Adipocyte (in vitro differentiated cells): ENCODE measurements at regions not wholly inside any gene's neighbourhood (a gene's known extent, or its start where the extent isn't known, plus 50 kb on each side); places are given as distances from the start of the nearest gene placed in this dataset.
"Not testable (repeated sequence)": the region's sequence is repeated elsewhere in the genome, so short reads cannot be mapped to it uniquely, and the experiment has no call there.

Source experiments
- DNase-seq: peaks from one replicate; pipeline ENCODE4 v3.0.0-alpha.2; 2015; ENCODE audit warnings: low read depth
- H3K27me3 ChIP-seq: replicated peaks from 2 replicates; pipeline ENCODE4 v1.7.0; 2013; ENCODE audit warnings: mild to moderate bottlenecking, low read length, moderate library complexity; ENCODE audit not compliant: control insufficient read depth, insufficient read depth
- H3K36me3 ChIP-seq: 2 replicates; pipeline ENCODE4 v1.7.0; 2013; ENCODE audit warnings: low read length, mild to moderate bottlenecking, moderate library complexity; ENCODE audit not compliant: control insufficient read depth, insufficient read depth, severe bottlenecking
- H3K4me1 ChIP-seq: 2 replicates; pipeline ENCODE4 v1.7.0; 2013; ENCODE audit warnings: mild to moderate bottlenecking, low read length, moderate library complexity; ENCODE audit not compliant: control insufficient read depth, insufficient read depth
- H3K4me3 ChIP-seq: 2 replicates; pipeline ENCODE4 v1.7.0; 2013; ENCODE audit warnings: mild to moderate bottlenecking, low read length, moderate library complexity
- H3K9ac ChIP-seq: 2 replicates; pipeline ENCODE4 v1.7.0; 2013; ENCODE audit warnings: mild to moderate bottlenecking, low read length, moderate library complexity
- H3K9me3 ChIP-seq: 2 replicates; pipeline ENCODE4 v1.7.0; 2013; ENCODE audit warnings: mild to moderate bottlenecking, low read length, moderate library complexity; ENCODE audit not compliant: control insufficient read depth

GRCh38 chr15:85254961-85255360 is 125.4 kb upstream of the AKAP13 start:
- not testable (repeated sequence) for DNase-seq, H3K4me3 ChIP-seq, H3K9ac ChIP-seq, H3K9me3 ChIP-seq, H3K27me3 ChIP-seq, H3K4me1 ChIP-seq, H3K36me3 ChIP-seq

DNA sequence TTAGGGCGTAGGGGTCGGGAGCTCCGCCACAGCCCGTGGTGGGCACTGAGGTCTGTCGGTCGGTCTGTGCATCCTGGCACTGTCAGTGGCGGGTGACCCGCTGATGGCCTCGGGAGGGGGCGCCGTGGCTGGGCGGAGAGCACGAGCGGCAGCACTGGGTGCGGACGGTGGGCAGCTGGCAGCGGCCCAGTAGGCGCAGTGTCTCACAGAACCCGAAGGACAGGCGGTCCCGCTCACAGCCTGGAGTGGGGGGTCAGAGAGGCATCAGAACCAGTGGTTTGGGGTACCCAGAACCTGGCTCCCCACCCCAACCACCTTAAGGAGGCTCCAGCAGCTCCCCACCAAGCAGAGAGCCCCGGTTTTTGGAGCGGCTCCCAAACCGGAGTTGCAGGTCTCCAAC is 124.9 kb upstream of the AKAP13 start:
- not testable (repeated sequence) for DNase-seq, H3K4me3 ChIP-seq, H3K36me3 ChIP-seq, H3K4me1 ChIP-seq, H3K27me3 ChIP-seq, H3K9ac ChIP-seq, H3K9me3 ChIP-seq

- H3K27me3 ChIP-seq, H3K36me3 ChIP-seq, H3K9ac ChIP-seq, H3K4me3 ChIP-seq, H3K9me3 ChIP-seq, H3K4me1 ChIP-seq, DNase-seq: not testable (repeated sequence)
Observed at GRCh38 chr15:85256009-85256997, 124.1 kb upstream of the AKAP13 start.

- DNase-seq, H3K9me3 ChIP-seq, H3K36me3 ChIP-seq, H3K4me3 ChIP-seq, H3K4me1 ChIP-seq, H3K27me3 ChIP-seq, H3K9ac ChIP-seq: not testable (repeated sequence)
Observed at GRCh38 chr15:85258062-85258445, 122.3 kb upstream of the AKAP13 start.

GRCh38 chr15:85258559-85259209 is 121.7 kb upstream of the AKAP13 start:
- not testable (repeated sequence) for H3K4me3 ChIP-seq, H3K4me1 ChIP-seq, H3K36me3 ChIP-seq, H3K9me3 ChIP-seq, H3K9ac ChIP-seq, H3K27me3 ChIP-seq, DNase-seq

- DNase-seq, H3K4me1 ChIP-seq, H3K36me3 ChIP-seq, H3K4me3 ChIP-seq, H3K9ac ChIP-seq, H3K9me3 ChIP-seq, H3K27me3 ChIP-seq: not testable (repeated sequence)
Observed at GRCh38 chr15:85260526-85260925, 119.9 kb upstream of the AKAP13 start.

DNA sequence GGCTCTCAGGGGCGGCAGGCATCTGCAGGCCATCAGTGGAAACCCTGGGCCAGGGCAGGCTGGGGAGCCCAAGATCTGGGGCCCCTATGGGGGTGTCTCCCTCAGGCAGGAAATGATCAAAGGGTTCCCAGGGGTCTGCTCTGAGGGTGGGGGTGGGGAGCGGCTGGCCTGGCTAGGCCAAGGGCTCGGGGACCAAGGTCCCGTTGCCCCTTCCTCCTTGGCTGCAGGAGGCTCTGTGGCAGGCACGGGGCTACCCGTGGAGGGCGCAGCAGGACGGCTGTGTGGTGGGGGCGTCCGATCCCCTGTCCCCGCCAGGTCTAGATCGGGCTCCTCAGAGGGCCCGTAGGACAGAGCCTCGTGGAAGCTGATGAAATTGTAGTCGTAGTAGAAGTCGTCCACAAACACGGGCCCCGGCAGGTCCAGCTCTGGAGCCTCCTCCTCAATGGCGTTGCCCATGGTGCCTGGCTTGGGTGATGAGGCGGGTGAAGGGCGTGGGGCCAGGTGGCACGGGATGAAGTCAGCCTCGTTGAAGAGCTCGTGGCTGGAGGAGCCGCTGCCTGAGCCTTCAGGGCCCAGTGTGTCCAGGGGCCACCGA is 117.8 kb upstream of the AKAP13 start:
- not testable (repeated sequence) for H3K36me3 ChIP-seq, H3K9ac ChIP-seq, DNase-seq, H3K27me3 ChIP-seq, H3K4me3 ChIP-seq, H3K4me1 ChIP-seq, H3K9me3 ChIP-seq

GRCh38 chr15:85263842-85264440 is 116.5 kb upstream of the AKAP13 start:
- H3K9me3 ChIP-seq, H3K27me3 ChIP-seq, H3K4me3 ChIP-seq, H3K36me3 ChIP-seq, DNase-seq, H3K9ac ChIP-seq, H3K4me1 ChIP-seq: not testable (repeated sequence)

DNA sequence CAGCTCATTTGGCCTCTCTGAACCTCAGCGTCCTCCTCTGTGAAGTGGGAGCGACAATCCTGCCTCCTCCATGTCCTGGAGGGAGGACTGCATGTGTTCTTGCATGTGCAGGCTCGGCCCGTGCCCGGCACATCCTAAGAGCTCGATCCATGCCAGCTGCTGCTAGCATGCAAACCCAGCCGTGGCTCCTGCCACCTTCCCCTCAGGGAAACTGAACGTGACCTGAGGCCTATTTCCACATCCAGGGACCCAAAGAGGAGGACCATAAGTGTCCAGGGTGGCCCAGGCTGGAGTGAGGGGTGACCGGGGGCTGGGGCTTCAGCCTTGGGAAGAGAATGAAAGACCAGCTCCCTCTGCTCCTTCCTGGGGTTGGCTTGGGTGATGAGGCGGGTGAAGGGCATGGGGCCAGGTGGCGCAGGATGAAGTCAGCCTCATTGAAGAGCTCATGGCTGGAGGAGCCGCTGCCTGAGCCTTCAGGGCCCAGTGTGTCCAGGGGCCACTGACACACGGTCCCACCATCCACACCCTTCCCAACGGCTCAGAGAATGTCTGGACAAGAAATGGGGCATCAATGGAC is 115.7 kb upstream of the AKAP13 start:
- H3K36me3 ChIP-seq, H3K9me3 ChIP-seq, H3K27me3 ChIP-seq, H3K4me1 ChIP-seq, DNase-seq, H3K4me3 ChIP-seq, H3K9ac ChIP-seq: not testable (repeated sequence)

- H3K4me3 ChIP-seq, H3K27me3 ChIP-seq, H3K36me3 ChIP-seq, H3K9me3 ChIP-seq, DNase-seq, H3K9ac ChIP-seq, H3K4me1 ChIP-seq: not testable (repeated sequence)
Observed at GRCh38 chr15:85267158-85267857, 113.1 kb upstream of the AKAP13 start.
